Testis (tissue), 2 donors: ENCODE measurements at regions not wholly inside any gene's neighbourhood (a gene's known extent, or its start where the extent isn't known, plus 50 kb on each side); places are given as distances from the start of the nearest gene placed in this dataset.

Source experiments
- POLR2A ChIP-seq: fragments of 450-650 bp; IDR thresholded peaks from one replicate; pipeline ENCODE4 v1.6.1; 2017; ENCODE audit warnings: antibody characterized with exemption, mild to moderate bottlenecking, moderate library complexity
- TF ChIP-seq, protein P1 (sequence below), 3 experiments: fragments of 450-650 bp in 2 of 3; fragments of 200-600 bp in 1 of 3; sonication (generic) in 1 of 3; IDR thresholded peaks; one replicate each; pipeline ENCODE4 v1.5.1; 2016 to 2019; ENCODE audit warnings: antibody characterized with exemption in 3 of 3, mild to moderate bottlenecking in 2 of 3, moderate library complexity in 1 of 3

DNA sequence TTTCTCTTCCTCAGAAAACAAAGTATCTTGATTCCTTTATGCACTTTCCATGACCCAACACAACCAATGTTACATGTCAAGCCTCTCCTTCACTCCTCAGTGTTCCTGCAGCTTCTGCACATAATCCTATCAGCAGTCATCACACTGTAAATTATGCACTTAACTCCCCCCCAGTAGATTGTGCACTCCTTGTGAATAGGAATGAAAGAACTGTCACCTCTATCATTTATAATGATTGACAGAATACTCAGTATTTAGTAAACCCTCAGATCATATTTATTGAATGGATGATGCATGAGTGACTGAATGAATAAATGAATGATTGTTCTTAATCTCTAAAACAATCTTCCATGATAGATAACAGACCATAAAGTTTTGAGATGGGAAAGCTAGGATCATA, 253.3 kb downstream of the HS3ST1 start:
- TF ChIP-seq POLR2A = no peak
- TF ChIP-seq, protein P1, sequence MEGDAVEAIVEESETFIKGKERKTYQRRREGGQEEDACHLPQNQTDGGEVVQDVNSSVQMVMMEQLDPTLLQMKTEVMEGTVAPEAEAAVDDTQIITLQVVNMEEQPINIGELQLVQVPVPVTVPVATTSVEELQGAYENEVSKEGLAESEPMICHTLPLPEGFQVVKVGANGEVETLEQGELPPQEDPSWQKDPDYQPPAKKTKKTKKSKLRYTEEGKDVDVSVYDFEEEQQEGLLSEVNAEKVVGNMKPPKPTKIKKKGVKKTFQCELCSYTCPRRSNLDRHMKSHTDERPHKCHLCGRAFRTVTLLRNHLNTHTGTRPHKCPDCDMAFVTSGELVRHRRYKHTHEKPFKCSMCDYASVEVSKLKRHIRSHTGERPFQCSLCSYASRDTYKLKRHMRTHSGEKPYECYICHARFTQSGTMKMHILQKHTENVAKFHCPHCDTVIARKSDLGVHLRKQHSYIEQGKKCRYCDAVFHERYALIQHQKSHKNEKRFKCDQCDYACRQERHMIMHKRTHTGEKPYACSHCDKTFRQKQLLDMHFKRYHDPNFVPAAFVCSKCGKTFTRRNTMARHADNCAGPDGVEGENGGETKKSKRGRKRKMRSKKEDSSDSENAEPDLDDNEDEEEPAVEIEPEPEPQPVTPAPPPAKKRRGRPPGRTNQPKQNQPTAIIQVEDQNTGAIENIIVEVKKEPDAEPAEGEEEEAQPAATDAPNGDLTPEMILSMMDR (IDR thresholded peaks at IDR 0.05) = no peak
